CD4-positive, alpha-beta T cell (primary cell): ENCODE measurements at regions not wholly inside any gene's neighbourhood (a gene's known extent, or its start where the extent isn't known, plus 50 kb on each side); places are given as distances from the start of the nearest gene placed in this dataset.

Experiments
- ATAC-seq: fragments of 200-7000 bp; cut with Tn5 transposase; one replicate; pipeline ENCODE4 v1.10.0; 2022; ENCODE audit warnings: mild to moderate bottlenecking; ENCODE audit not compliant: poor library complexity
- CTCF ChIA-PET: fragments of 350-600 bp; sonication (Branson Sonifier 250); formaldehyde crosslinking; loops from one replicate; lab custom pipeline; 2021; ENCODE audit warnings: antibody characterized with exemption, inconsistent platforms; lab: Charles Lee
- POLR2A ChIA-PET: fragments of 350-600 bp; sonication (Branson Sonifier 250); formaldehyde crosslinking; loops from one replicate; lab custom pipeline; 2021; ENCODE audit warnings: antibody characterized with exemption, inconsistent platforms; lab: Charles Lee
- DNase-seq, 14 experiments: peaks; one replicate each; pipeline ENCODE4 v3.0.0-alpha.2; 2013 to 2020; ENCODE audit warnings: mixed read lengths in 2 of 14
- H3K27ac ChIP-seq, 2 donors: one replicate each; pipeline versions ENCODE4 v1.5.1 to v1.7.0; 2013; ENCODE audit warnings: low read length in 2 of 2, low read depth in 1 of 2, mild to moderate bottlenecking in 1 of 2
- H3K27me3 ChIP-seq, 2 experiments: 1 replicate in 1 of 2; 2 replicates in 1 of 2; pipeline versions ENCODE4 v1.6.1 to v1.7.0; 2013; ENCODE audit warnings: low read length in 2 of 2, control low read depth in 1 of 2, mild to moderate bottlenecking in 1 of 2, moderate library complexity in 1 of 2; ENCODE audit not compliant: insufficient read depth in 2 of 2, control insufficient read depth in 1 of 2
- H3K36me3 ChIP-seq: one replicate; pipeline ENCODE4 v1.6.1; 2013; ENCODE audit warnings: low read length, control low read depth; ENCODE audit not compliant: insufficient read depth
- H3K4me1 ChIP-seq: one replicate; pipeline ENCODE4 v1.6.1; 2013; ENCODE audit warnings: low read length, control low read depth; ENCODE audit not compliant: insufficient read depth
- H3K4me3 ChIP-seq: one replicate; pipeline ENCODE4 v1.5.1; 2013; ENCODE audit warnings: mild to moderate bottlenecking, low read length, moderate library complexity
- H3K9me3 ChIP-seq, 2 experiments: 1 replicate in 1 of 2; 2 replicates in 1 of 2; pipeline versions ENCODE4 v1.6.1 to v1.7.0; 2013; ENCODE audit warnings: low read length in 2 of 2, mild to moderate bottlenecking in 2 of 2, control low read depth in 1 of 2, moderate library complexity in 1 of 2; ENCODE audit not compliant: control insufficient read depth in 1 of 2, insufficient read depth in 1 of 2
- H3K27ac Mint-ChIP-seq: one replicate; pipeline ENCODE4 v1.8.0; 2020; ENCODE audit warnings: mixed read lengths
- H3K27me3 Mint-ChIP-seq: one replicate; pipeline ENCODE4 v1.8.0; 2021; ENCODE audit warnings: mixed read lengths
- H3K36me3 Mint-ChIP-seq: one replicate; pipeline ENCODE4 v1.8.0; 2021; ENCODE audit warnings: low read depth, mixed read lengths
- H3K4me1 Mint-ChIP-seq: one replicate; pipeline ENCODE4 v1.8.0; 2021; ENCODE audit warnings: low read depth, mixed read lengths
- H3K4me3 Mint-ChIP-seq: one replicate; pipeline ENCODE4 v1.8.0; 2020; ENCODE audit warnings: mild to moderate bottlenecking, mixed read lengths
- H3K9me3 Mint-ChIP-seq: one replicate; pipeline ENCODE4 v1.8.0; 2020; ENCODE audit warnings: mixed read lengths
- CTCF ChIP-seq: fragments of 200-600 bp; IDR thresholded peaks from one replicate; pipeline ENCODE4 v1.8.0; 2022; ENCODE audit warnings: antibody characterized with exemption, mild to moderate bottlenecking
- intact Hi-C, 2 experiments: fragments of 100-400 bp; cut with DNase I in 1 of 2; cut with micrococcal nuclease in 1 of 2; formaldehyde crosslinking; loops; one replicate each; pipeline versions ENCODE4 v1.15.1 to v1.9.0; 2023 to 2025; cut with DNase I, micrococcal nuclease

- H3K9me3 ChIP-seq = no peaks in the 10 kb centered on the region
- H3K27me3 ChIP-seq = peaks cover 3 to 7% of the 10 kb centered on the region in 2 experiments
- DNase-seq (no peak), ATAC-seq (no peak)
- no peaks in the 10 kb centered on the region for H3K36me3 Mint-ChIP-seq
- H3K4me1 ChIP-seq = no peaks in the 10 kb centered on the region
- H3K4me3 ChIP-seq = no peak overlapping the region
- no peaks in the 10 kb centered on the region for H3K4me1 Mint-ChIP-seq
- H3K4me3 Mint-ChIP-seq = no peak overlapping the region
- peaks cover 37% of the 10 kb centered on the region for H3K27me3 Mint-ChIP-seq
- POLR2A ChIA-PET = no interaction called here
- H3K9me3 Mint-ChIP-seq = peaks cover 2% of the 10 kb centered on the region
- CTCF ChIA-PET = no interaction called here
- TF ChIP-seq CTCF = no peak
- H3K27ac Mint-ChIP-seq = no peak overlapping the region
- no peaks in the 10 kb centered on the region for H3K36me3 ChIP-seq
- no peak overlapping the region for H3K27ac ChIP-seq
- intact Hi-C loops = no loop called here
Measured at GRCh38 chr6:6483168-6483567, 105.4 kb upstream of the LY86 start.

- intact Hi-C loops = no loop called here
- H3K4me3 ChIP-seq = no peak overlapping the region
- Mint-ChIP-seq H3K4me3 (no peak overlapping the region), H3K27me3 (peaks cover 32% of the 10 kb centered on the region), H3K9me3 (peaks cover 2% of the 10 kb centered on the region), H3K36me3 (no peaks in the 10 kb centered on the region), H3K27ac (no peak overlapping the region), H3K4me1 (no peaks in the 10 kb centered on the region)
- no peaks in the 10 kb centered on the region for H3K9me3 ChIP-seq
- CTCF ChIA-PET = no interaction called here
- no peak overlapping the region for H3K27ac ChIP-seq
- peaks cover 3 to 7% of the 10 kb centered on the region in 2 experiments for H3K27me3 ChIP-seq
- DNase-seq (no peak), ATAC-seq (no peak)
- no peak for TF ChIP-seq CTCF
- H3K36me3 ChIP-seq = no peaks in the 10 kb centered on the region
- POLR2A ChIA-PET = no interaction called here
- no peaks in the 10 kb centered on the region for H3K4me1 ChIP-seq
Measured at GRCh38 chr6:6483733-6484132, 104.8 kb upstream of the LY86 start.

DNA sequence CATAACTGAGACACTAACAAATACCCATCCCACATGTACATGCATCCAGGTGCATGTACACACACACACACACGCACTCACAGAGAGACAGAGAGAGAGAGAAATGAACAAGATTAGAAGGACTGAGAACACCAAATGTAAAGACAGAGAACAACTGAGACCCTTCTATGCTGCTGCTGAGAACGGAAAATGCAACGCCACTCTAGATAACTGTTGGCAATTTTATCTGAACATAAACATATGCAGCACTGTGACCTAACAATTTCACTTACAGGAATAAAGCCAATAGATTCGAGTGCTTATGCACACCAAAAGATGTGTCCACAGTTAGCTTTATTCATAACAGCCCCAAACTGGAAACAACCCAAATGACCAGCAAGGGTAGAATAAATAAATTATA lies 103.8 kb upstream of the LY86 start:
- no peaks in the 10 kb centered on the region for H3K36me3 Mint-ChIP-seq
- no peak overlapping the region for H3K27ac Mint-ChIP-seq
- intact Hi-C loops = no loop called here
- no peak overlapping the region for H3K4me3 Mint-ChIP-seq
- Histone ChIP-seq H3K9me3 (no peaks in the 10 kb centered on the region), H3K4me3 (no peak overlapping the region), H3K27me3 (peaks cover under 1 to 7% of the 10 kb centered on the region in 2 experiments), H3K27ac (no peak overlapping the region), H3K36me3 (no peaks in the 10 kb centered on the region), H3K4me1 (no peaks in the 10 kb centered on the region)
- DNase-seq (no peak), ATAC-seq (no peak)
- ChIA-PET POLR2A (no interaction called here), CTCF (no interaction called here)
- peaks cover 2% of the 10 kb centered on the region for H3K9me3 Mint-ChIP-seq
- no peak for TF ChIP-seq CTCF
- no peaks in the 10 kb centered on the region for H3K4me1 Mint-ChIP-seq
- peaks cover 23% of the 10 kb centered on the region for H3K27me3 Mint-ChIP-seq
